Choroid plexus epithelial cell (primary cell): ENCODE measurements at regions not wholly inside any gene's neighbourhood (a gene's known extent, or its start where the extent isn't known, plus 50 kb on each side); places are given as distances from the start of the nearest gene placed in this dataset.

Experiments
- DNase-seq: peaks from one replicate; pipeline ENCODE4 v3.0.0-alpha.2; 2010; ENCODE audit warnings: low read depth
- H3K4me3 ChIP-seq: 2 replicates; pipeline ENCODE4 v1.5.1; 2011; ENCODE audit warnings: low read depth, mild to moderate bottlenecking, control low read depth, low read length, moderate library complexity
- CTCF ChIP-seq: conservative IDR thresholded peaks from 2 replicates; pipeline ENCODE4 v1.5.1; 2011; ENCODE audit warnings: low read depth, mild to moderate bottlenecking, control low read depth, inconsistent platforms, low read length, moderate library complexity

- H3K4me3 ChIP-seq = no peak overlapping the region
- no peak for TF ChIP-seq CTCF
- no peak for DNase-seq
These were observed 1397.6 kb upstream of the B3GALT2 start for GRCh38 chr1:194584052-194584451.

- no peak for DNase-seq
- TF ChIP-seq CTCF = no peak
- H3K4me3 ChIP-seq = no peak overlapping the region
These were observed 1384.1 kb upstream of the B3GALT2 start for GRCh38 chr1:194570476-194570875.

GRCh38 chr1:194568610-194569009 lies 1382.2 kb upstream of the B3GALT2 start:
- TF ChIP-seq CTCF = no peak
- no peak for DNase-seq
- no peak overlapping the region for H3K4me3 ChIP-seq

- TF ChIP-seq CTCF = no peak
- no peak for DNase-seq
- H3K4me3 ChIP-seq = no peak overlapping the region
These were observed 1361.7 kb upstream of the B3GALT2 start for GRCh38 chr1:194548071-194548470.

GRCh38 chr1:194544012-194544411 lies 1357.6 kb upstream of the B3GALT2 start:
- no peak for TF ChIP-seq CTCF
- DNase-seq = no peak
- H3K4me3 ChIP-seq = no peak overlapping the region

GRCh38 chr1:194538453-194538852 lies 1352.0 kb upstream of the B3GALT2 start:
- no peak overlapping the region for H3K4me3 ChIP-seq
- DNase-seq = no peak

More at GRCh38 chr1:194538453-194538852, 1352.0 kb upstream of the B3GALT2 start:
- no peak for TF ChIP-seq CTCF
